H1 (cell line): ENCODE measurements at regions not wholly inside any gene's neighbourhood (a gene's known extent, or its start where the extent isn't known, plus 50 kb on each side); places are given as distances from the start of the nearest gene placed in this dataset.

Source experiments
- CTCF ChIA-PET: fragments of 300-600 bp; sonication (Branson Sonifier 250); formaldehyde crosslinking; loops from one replicate; lab custom pipeline; 2021; ENCODE audit not compliant: partially characterized antibody; lab: Charles Lee
- POLR2A ChIA-PET: fragments of 300-600 bp; sonication (Branson Sonifier 250); formaldehyde crosslinking; loops from one replicate; lab custom pipeline; 2021; ENCODE audit warnings: inconsistent platforms; ENCODE audit not compliant: partially characterized antibody; lab: Charles Lee
- DNase-seq, 2 experiments: peaks; one replicate each; pipeline versions ENCODE4 v3.0.0 to v3.0.0-alpha.2; 2010 to 2022; ENCODE audit warnings: low spot score in 2 of 2, low read depth in 1 of 2, mixed read lengths in 1 of 2
- FAIRE-seq: peaks from 2 replicates; lab custom pipeline; 2011; peaks lifted over from hg19 to GRCh38; lab: Jason Lieb, UNC
- H2AFZ ChIP-seq: 2 replicates; pipeline ENCODE4 v1.8.1; 2012; ENCODE audit warnings: low read length, inconsistent platforms
- H2AK5ac ChIP-seq: 2 replicates; pipeline ENCODE4 v1.6.1; 2013; ENCODE audit warnings: low read depth, low read length
- H2BK120ac ChIP-seq: replicated peaks from 2 replicates; pipeline ENCODE3; 2013; ENCODE audit warnings: low read depth, low read length, inconsistent platforms
- H2BK12ac ChIP-seq: 2 replicates; pipeline ENCODE4 v1.6.1; 2013; ENCODE audit warnings: low read depth, low read length
- H2BK15ac ChIP-seq: 2 replicates; pipeline ENCODE4 v1.6.1; 2013; ENCODE audit warnings: low read length
- H2BK20ac ChIP-seq: 2 replicates; pipeline ENCODE4 v1.6.1; 2013; ENCODE audit warnings: low read length
- H2BK5ac ChIP-seq: 2 replicates; pipeline ENCODE4 v1.6.1; 2013; ENCODE audit warnings: low read depth, low read length
- H3K14ac ChIP-seq: 2 replicates; pipeline ENCODE4 v1.6.1; 2013; ENCODE audit warnings: inconsistent platforms; ENCODE audit not compliant: insufficient read length
- H3K18ac ChIP-seq: 2 replicates; pipeline ENCODE4 v1.6.1; 2013; ENCODE audit warnings: low read length; ENCODE audit errors: extremely low read depth
- H3K23ac ChIP-seq: 2 replicates; pipeline ENCODE4 v1.6.1; 2013; ENCODE audit warnings: inconsistent platforms; ENCODE audit not compliant: insufficient read length
- H3K23me2 ChIP-seq: 2 replicates; pipeline ENCODE4 v1.6.1; 2013; ENCODE audit warnings: low read depth, low read length
- H3K27ac ChIP-seq: 2 replicates; pipeline ENCODE4 v1.6.1; 2011; ENCODE audit warnings: low read depth, low read length, inconsistent platforms
- H3K27me3 ChIP-seq, 4 experiments: replicated peaks in 1 of 4; 1 replicate in 1 of 4; 2 replicates in 3 of 4; pipeline versions ENCODE4 v1.6.1 to v1.8.1; 2011 to 2013; ENCODE audit warnings: low read length in 3 of 4, mild to moderate bottlenecking in 3 of 4, inconsistent platforms in 2 of 4, mixed read lengths in 2 of 4, moderate library complexity in 1 of 4; ENCODE audit not compliant: control insufficient read depth in 3 of 4, insufficient read depth in 3 of 4; ENCODE audit errors: extremely low read depth in 1 of 4
- H3K36me3 ChIP-seq, 4 experiments: 2 replicates each; pipeline versions ENCODE4 v1.6.1 to v1.8.1; 2011 to 2013; ENCODE audit warnings: mild to moderate bottlenecking in 4 of 4, low read length in 3 of 4, moderate library complexity in 2 of 4, control low read depth in 1 of 4, inconsistent platforms in 1 of 4; ENCODE audit not compliant: insufficient read depth in 4 of 4, control insufficient read depth in 2 of 4
- H3K4ac ChIP-seq: replicated peaks from 2 replicates; pipeline ENCODE3; 2013; ENCODE audit warnings: low read length, low read depth, mixed read lengths, inconsistent platforms; ENCODE audit not compliant: insufficient read length
- H3K4me1 ChIP-seq, 4 experiments: replicated peaks in 1 of 4; 1 replicate in 1 of 4; 2 replicates in 3 of 4; pipeline versions ENCODE4 v1.6.1 to v1.8.1; 2011 to 2013; ENCODE audit warnings: low read length in 3 of 4, inconsistent platforms in 2 of 4, mixed read lengths in 1 of 4; ENCODE audit not compliant: insufficient read depth in 4 of 4, control insufficient read depth in 3 of 4
- H3K4me2 ChIP-seq, 2 experiments: 2 replicates each; pipeline versions ENCODE4 v1.6.1 to v1.8.1; 2011 to 2013; ENCODE audit warnings: low read depth in 2 of 2, low read length in 2 of 2, control low read depth in 1 of 2, inconsistent platforms in 1 of 2, mild to moderate bottlenecking in 1 of 2; ENCODE audit not compliant: insufficient read depth in 1 of 2
- H3K4me3 ChIP-seq, 4 experiments: fragments of 200-600, 300-600 bp in 1 of 4; sonication (generic), shearing (Covaris generic), sonication (Bioruptor Twin) in 1 of 4; 2 replicates each; pipeline versions ENCODE4 v1.5.1 to v1.8.1; 2011 to 2016; ENCODE audit warnings: low read length in 4 of 4, low read depth in 3 of 4, control low read depth in 2 of 4, inconsistent platforms in 2 of 4, mild to moderate bottlenecking in 2 of 4, mixed read lengths in 1 of 4, moderate library complexity in 1 of 4; ENCODE audit not compliant: insufficient read depth in 2 of 4; ENCODE audit errors: extremely low read depth in 1 of 4
- H3K56ac ChIP-seq: replicated peaks from 2 replicates; pipeline ENCODE3; 2013; ENCODE audit warnings: low read depth, mild to moderate bottlenecking, mixed read lengths, low read length, inconsistent platforms; ENCODE audit not compliant: insufficient read length
- H3K79me1 ChIP-seq: 2 replicates; pipeline ENCODE4 v1.6.1; 2013; ENCODE audit warnings: low read depth, low read length, control low read depth
- H3K79me2 ChIP-seq, 2 experiments: 2 replicates each; pipeline versions ENCODE4 v1.6.1 to v1.8.1; 2012 to 2013; ENCODE audit warnings: low read length in 2 of 2, mild to moderate bottlenecking in 2 of 2, inconsistent platforms in 1 of 2; ENCODE audit not compliant: insufficient read depth in 2 of 2, control insufficient read depth in 1 of 2
- H3K9ac ChIP-seq, 4 experiments: replicated peaks in 1 of 4; 1 replicate in 1 of 4; 2 replicates in 3 of 4; pipeline versions ENCODE4 v1.6.1 to v1.8.1; 2011 to 2013; ENCODE audit warnings: low read depth in 3 of 4, low read length in 3 of 4, control low read depth in 2 of 4, mild to moderate bottlenecking in 2 of 4, moderate library complexity in 2 of 4, inconsistent platforms in 1 of 4; ENCODE audit errors: extremely low read depth in 1 of 4
- H3K9me3 ChIP-seq, 2 experiments: 2 replicates each; pipeline versions ENCODE4 v1.6.1 to v1.8.1; 2012 to 2013; ENCODE audit warnings: mild to moderate bottlenecking in 2 of 2, moderate library complexity in 2 of 2, control low read depth in 1 of 2, inconsistent platforms in 1 of 2, low read depth in 1 of 2, low read length in 1 of 2, mixed read lengths in 1 of 2; ENCODE audit not compliant: insufficient read depth in 2 of 2
- H4K20me1 ChIP-seq, 2 experiments: replicated peaks in 1 of 2; 2 replicates each; pipeline versions ENCODE3 to v1.8.1; 2011 to 2013; ENCODE audit warnings: inconsistent platforms in 2 of 2, low read length in 2 of 2, mild to moderate bottlenecking in 1 of 2; ENCODE audit not compliant: insufficient read depth in 2 of 2, control insufficient read depth in 1 of 2
- H4K5ac ChIP-seq: 2 replicates; pipeline ENCODE4 v1.6.1; 2013; ENCODE audit warnings: low read length, low read depth, mixed read lengths, inconsistent platforms; ENCODE audit not compliant: insufficient read length
- H4K8ac ChIP-seq: 2 replicates; pipeline ENCODE4 v1.8.0; 2013; ENCODE audit warnings: mild to moderate bottlenecking, moderate library complexity, low read length, inconsistent platforms; ENCODE audit not compliant: insufficient read depth; ENCODE audit errors: extremely low read depth
- H4K91ac ChIP-seq: replicated peaks from 2 replicates; pipeline ENCODE3; 2013; ENCODE audit warnings: low read length, mixed read lengths, inconsistent platforms; ENCODE audit not compliant: insufficient read length
- BCL11A ChIP-seq, 2 experiments: IDR thresholded peaks; one replicate each; pipeline ENCODE4 v1.6.1; 2011; ENCODE audit warnings: low read depth in 2 of 2, low read length in 2 of 2, mild to moderate bottlenecking in 2 of 2
- BRCA1 ChIP-seq: IDR thresholded peaks from 2 replicates; pipeline ENCODE4 v1.6.1; 2012; ENCODE audit warnings: low read depth, low read length, improper control_type of control experiment
- CBX5 ChIP-seq: fragments of 300-800, 300-1000 bp; sonication (generic); IDR thresholded peaks from 2 replicates; pipeline ENCODE4 v1.7.1; 2016; ENCODE audit warnings: antibody characterized with exemption, low read length, low read depth
- CBX8 ChIP-seq: fragments of 300-800, 300-1000 bp; sonication (generic); IDR thresholded peaks from 2 replicates; pipeline ENCODE4 v1.7.1; 2016; ENCODE audit warnings: low read depth, low read length, borderline replicate concordance
- EGR1 ChIP-seq: IDR thresholded peaks from 2 replicates; pipeline ENCODE4 v1.6.1; 2011; ENCODE audit warnings: low read depth, low read length, borderline replicate concordance
- FOSL1 ChIP-seq: IDR thresholded peaks from 2 replicates; pipeline ENCODE4 v1.6.1; 2011; ENCODE audit warnings: mild to moderate bottlenecking, low read depth, low read length, moderate library complexity; ENCODE audit not compliant: insufficient read depth
- GTF2F1 ChIP-seq: IDR thresholded peaks from 2 replicates; pipeline ENCODE4 v1.6.1; 2012; ENCODE audit warnings: low read depth, low read length, improper control_type of control experiment, borderline replicate concordance
- HDAC2 ChIP-seq, 2 experiments: fragments of 300-600 bp in 1 of 2; sonication (generic) in 1 of 2; IDR thresholded peaks; 2 replicates each; pipeline ENCODE4 v1.6.1; 2011 to 2012; ENCODE audit warnings: low read depth in 2 of 2, low read length in 2 of 2, mild to moderate bottlenecking in 2 of 2, moderate library complexity in 2 of 2, borderline replicate concordance in 1 of 2, inconsistent platforms in 1 of 2
- MAX ChIP-seq: IDR thresholded peaks from 2 replicates; pipeline ENCODE4 v1.6.1; 2012; ENCODE audit warnings: inconsistent platforms
- PHF8 ChIP-seq: fragments of 200-600 bp; sonication (generic); conservative IDR thresholded peaks from 2 replicates; pipeline ENCODE4 v1.7.1; 2012; ENCODE audit warnings: low read depth, mild to moderate bottlenecking, inconsistent platforms, low read length, moderate library complexity
- RFX5 ChIP-seq: IDR thresholded peaks from 2 replicates; pipeline ENCODE4 v1.6.1; 2011; ENCODE audit warnings: low read depth, low read length, improper control_type of control experiment, borderline replicate concordance
- RNF2 ChIP-seq: fragments of 200-900, 300-1000 bp; sonication (generic); IDR thresholded peaks from 2 replicates; pipeline ENCODE4 v1.7.1; 2016; ENCODE audit warnings: borderline replicate concordance, low read depth, mild to moderate bottlenecking, antibody characterized with exemption, low read length; ENCODE audit not compliant: poor library complexity, severe bottlenecking; ENCODE audit errors: missing control alignments
- SUZ12 ChIP-seq: fragments of 200-600 bp; sonication (generic); IDR thresholded peaks from 2 replicates; pipeline ENCODE4 v1.6.1; 2012; ENCODE audit warnings: mild to moderate bottlenecking, inconsistent platforms, low read length, moderate library complexity, mixed read lengths
- TAF1 ChIP-seq: IDR thresholded peaks from 2 replicates; pipeline ENCODE4 v1.6.1; 2011; ENCODE audit warnings: mild to moderate bottlenecking, low read depth, low read length
- YY1 ChIP-seq: IDR thresholded peaks from 2 replicates; pipeline ENCODE4 v1.6.1; 2011; ENCODE audit warnings: low read depth, mild to moderate bottlenecking, low read length
- WGBS, 2 experiments: shearing (Covaris generic) in 1 of 2; methylation state at CpG; one replicate each; pipeline versions ENCODE4 v1.1.6 to v1.1.7; 2013 to 2015; ENCODE audit warnings: low lambda C conversion rate in 2 of 2, mixed read lengths in 2 of 2, inconsistent platforms in 1 of 2, low coverage in 1 of 2, missing lambda C conversion rate in 1 of 2; ENCODE audit not compliant: insufficient replicate concordance in 2 of 2, insufficient coverage in 1 of 2, insufficient read length in 1 of 2; ENCODE audit errors: extremely low coverage in 1 of 2, missing lambda C conversion rate in 1 of 2; 5-methylcytosine and 5-hydroxymethylcytosine counted together

- no peak for FAIRE-seq
- CTCF ChIA-PET = no interaction called here
- H3K4me2 ChIP-seq = no peak overlapping the region
- TF ChIP-seq CBX5 (no peak), PHF8 (no peak), GTF2F1 (no peak), SUZ12 (no peak), RFX5 (no peak), BCL11A (IDR thresholded peaks at IDR 0.05; ENCODE audit: low read depth in 2 of 2, low read length in 2 of 2) (no peak), EGR1 (no peak), BRCA1 (no peak), CBX8 (no peak), RNF2 (no peak), TAF1 (no peak), FOSL1 (no peak), HDAC2 (IDR thresholded peaks at IDR 0.05; ENCODE audit: borderline replicate concordance in 1 of 2, low read depth in 2 of 2, low read length in 2 of 2) (no peak), YY1 (no peak), MAX (no peak)
Observed at GRCh38 chr7:12895296-12895695, 207.9 kb downstream of the ARL4A start.

More at GRCh38 chr7:12895296-12895695, 207.9 kb downstream of the ARL4A start:
- Histone ChIP-seq H3K27me3 (no peaks in the 10 kb centered on the region), H3K14ac (no peak overlapping the region), H4K8ac (no peak overlapping the region), H3K56ac (no peak overlapping the region), H4K20me1 (no peaks in the 10 kb centered on the region), H3K9ac (no peak overlapping the region), H3K36me3 (no peaks in the 10 kb centered on the region; a peak in 1 of 8 replicates), H2BK120ac (no peak overlapping the region), H2AK5ac (no peak overlapping the region), H3K23me2 (no peaks in the 10 kb centered on the region), H4K91ac (no peak overlapping the region), H2BK12ac (no peak overlapping the region), H3K9me3 (no peaks in the 10 kb centered on the region), H4K5ac (no peak overlapping the region), H3K27ac (no peak overlapping the region), H3K4ac (no peak overlapping the region), H2BK15ac (no peak overlapping the region), H2AFZ (no peak overlapping the region), H3K79me1 (no peaks in the 10 kb centered on the region), H2BK5ac (no peak overlapping the region), H3K4me1 (0 out of 7 replicates have a peak, but pooled peaks cover 0 to 3% (median 0%) of the 10 kb centered on the region in 4 experiments), H3K4me3 (no peak overlapping the region), H3K79me2 (no peaks in the 10 kb centered on the region), H2BK20ac (no peak overlapping the region), H3K18ac (no peak overlapping the region), H3K23ac (no peak overlapping the region)
- POLR2A ChIA-PET = no interaction called here
- DNase-seq = no peak
- 90% methylated on average over 3 of the region's 3 CpGs; no CpG with 5 or more reads in 1 of the 2 experiments for WGBS, 2 experiments
